ENCODE measurements at regions not wholly inside any gene's neighbourhood (a gene's known extent, or its start where the extent isn't known, plus 50 kb on each side); places are given as distances from the start of the nearest gene placed in this dataset.

DNA sequence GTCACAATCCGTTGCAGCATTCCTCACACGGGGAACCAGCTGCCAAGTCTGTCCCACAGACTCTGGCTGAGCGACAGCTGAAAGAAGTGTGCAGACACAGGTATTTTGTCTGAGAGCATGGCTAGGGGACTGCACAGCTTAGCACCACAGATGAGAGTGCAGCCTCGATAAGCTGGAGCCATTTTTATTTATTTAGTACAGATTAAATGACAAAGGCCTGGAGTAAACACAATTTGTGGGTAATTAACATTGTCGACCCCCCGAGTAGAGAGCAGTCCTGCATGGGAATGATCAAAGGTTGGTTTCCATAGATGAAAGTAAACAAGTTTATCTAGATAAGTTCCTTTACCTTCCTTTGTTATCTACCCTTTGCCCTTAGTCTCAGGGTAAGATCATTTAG lies 836.2 kb downstream of the DACH1 start:
- no peaks in the 10 kb centered on the region for H3K36me3 ChIP-seq (ENCODE audit: insufficient read depth, low read length)
- no peaks in the 10 kb centered on the region for H3K79me2 ChIP-seq (ENCODE audit: low read length)
- H4K20me1 ChIP-seq (ENCODE audit: insufficient read depth, low read depth, low read length), result no peaks in the 10 kb centered on the region
- DNase-seq, result no peak
- H3K9ac ChIP-seq (ENCODE audit: low read length), result no peak overlapping the region
- H3K4me3 ChIP-seq (ENCODE audit: low read length), result no peak overlapping the region
- H2AFZ ChIP-seq (ENCODE audit: low read length), result no peak overlapping the region
- H3K9me2 ChIP-seq (replicated peaks; ENCODE audit: insufficient read depth, low read length), result no peaks in the 10 kb centered on the region
- H3K27me3 ChIP-seq (ENCODE audit: low read length), result no peaks in the 10 kb centered on the region
- peaks cover 21% of the 10 kb centered on the region for H3K9me3 ChIP-seq (ENCODE audit: low read length)
- H3K4me1 ChIP-seq (ENCODE audit: low read length), result no peaks in the 10 kb centered on the region
- H3K27ac ChIP-seq (ENCODE audit: low read length), result no peak overlapping the region
- no peak overlapping the region for H3K4me2 ChIP-seq (ENCODE audit: low read depth, low read length, poor library complexity, severe bottlenecking)

DNA sequence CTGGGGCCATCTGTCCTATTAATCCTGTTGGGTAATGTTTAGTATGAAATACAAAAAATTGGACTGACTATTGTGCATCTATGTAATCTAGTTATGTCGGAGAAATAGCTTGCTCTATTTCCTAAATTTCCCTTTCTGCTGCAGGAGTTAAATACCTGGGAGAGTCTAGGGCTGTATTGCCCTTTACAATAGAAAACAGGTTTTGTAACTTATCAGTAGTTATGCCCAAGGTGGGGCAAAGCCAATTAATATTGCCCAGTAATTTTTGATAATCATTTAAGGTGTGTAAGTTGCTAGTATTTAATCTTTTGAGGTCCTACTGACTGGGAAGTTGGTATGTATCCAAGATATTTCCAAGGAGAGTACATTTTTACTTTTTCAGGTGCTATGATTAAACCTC lies 838.1 kb downstream of the DACH1 start:
- Histone ChIP-seq H2AFZ (ENCODE audit: low read length) (no peak overlapping the region), H3K4me1 (ENCODE audit: low read length) (no peaks in the 10 kb centered on the region), H3K27me3 (ENCODE audit: low read length) (no peaks in the 10 kb centered on the region), H4K20me1 (ENCODE audit: insufficient read depth, low read depth, low read length) (no peaks in the 10 kb centered on the region), H3K79me2 (ENCODE audit: low read length) (no peaks in the 10 kb centered on the region), H3K9me3 (ENCODE audit: low read length) (peaks cover 17% of the 10 kb centered on the region), H3K36me3 (ENCODE audit: insufficient read depth, low read length) (no peaks in the 10 kb centered on the region), H3K27ac (ENCODE audit: low read length) (no peak overlapping the region), H3K9ac (ENCODE audit: low read length) (no peak overlapping the region), H3K4me2 (ENCODE audit: low read depth, low read length, poor library complexity, severe bottlenecking) (no peak overlapping the region), H3K9me2 (replicated peaks; ENCODE audit: insufficient read depth, low read length) (no peaks in the 10 kb centered on the region), H3K4me3 (ENCODE audit: low read length) (no peak overlapping the region)
- DNase-seq, result no peak

DNA sequence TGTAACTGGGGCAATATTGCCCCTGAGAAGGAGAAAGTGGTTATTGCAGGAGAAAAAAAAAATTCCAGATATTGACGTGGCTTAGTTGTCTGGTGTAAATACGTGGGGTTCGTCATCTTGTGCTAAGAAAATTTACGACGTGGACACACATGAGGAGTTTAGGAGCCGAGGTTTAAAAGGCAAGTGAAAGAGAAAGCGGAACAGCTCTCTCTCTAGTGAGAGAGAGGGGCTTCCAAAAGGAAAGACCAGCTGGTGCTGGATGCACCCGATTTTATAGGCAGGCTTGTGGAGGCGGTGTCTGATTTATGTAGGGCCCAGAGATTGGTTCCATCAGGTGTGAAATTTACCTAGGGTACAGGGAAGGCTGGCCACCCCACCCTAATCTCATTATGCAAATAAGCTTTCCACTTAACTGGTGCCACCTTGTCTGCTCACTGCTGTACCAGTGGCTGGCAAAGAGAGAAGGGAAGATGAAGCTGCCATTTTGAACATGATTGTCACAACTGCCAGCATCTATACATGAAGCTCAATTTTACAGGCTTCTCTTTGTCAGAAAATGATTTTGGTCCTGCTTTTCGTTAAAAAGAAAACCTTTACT lies 845.1 kb downstream of the DACH1 start:
- Histone ChIP-seq H3K9me3 (ENCODE audit: low read length) (peaks cover 6% of the 10 kb centered on the region; the same call in 1 of the 2 replicates), H3K4me1 (ENCODE audit: low read length) (no peaks in the 10 kb centered on the region), H3K27me3 (ENCODE audit: low read length) (no peaks in the 10 kb centered on the region), H3K4me3 (ENCODE audit: low read length) (no peak overlapping the region), H3K4me2 (ENCODE audit: low read depth, low read length, poor library complexity, severe bottlenecking) (no peak overlapping the region), H4K20me1 (ENCODE audit: insufficient read depth, low read depth, low read length) (no peaks in the 10 kb centered on the region), H3K79me2 (ENCODE audit: low read length) (no peaks in the 10 kb centered on the region), H3K9ac (ENCODE audit: low read length) (no peak overlapping the region), H3K9me2 (replicated peaks; ENCODE audit: insufficient read depth, low read length) (no peaks in the 10 kb centered on the region), H3K27ac (ENCODE audit: low read length) (no peak overlapping the region), H3K36me3 (ENCODE audit: insufficient read depth, low read length) (no peaks in the 10 kb centered on the region), H2AFZ (ENCODE audit: low read length) (no peak overlapping the region)
- DNase-seq, result no peak

DNA sequence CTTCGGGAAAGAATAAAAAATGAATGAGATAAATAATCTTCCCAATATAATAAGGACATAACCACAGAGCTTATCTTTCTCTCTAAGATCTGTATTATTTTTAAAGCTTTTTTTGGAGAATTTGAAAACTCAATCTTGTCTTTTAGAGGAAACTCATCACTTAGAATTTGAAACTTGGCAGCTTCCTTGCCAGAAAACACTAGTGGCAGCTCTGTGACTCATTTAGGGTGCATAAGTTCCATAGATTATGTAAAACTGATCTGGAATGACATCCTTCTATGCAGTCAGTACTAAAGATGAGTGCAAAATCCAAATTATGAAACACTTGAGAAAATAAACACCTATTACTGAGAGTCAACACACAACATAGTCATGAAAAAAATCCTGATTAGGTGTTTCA lies 848.0 kb downstream of the DACH1 start:
- Histone ChIP-seq H3K36me3 (ENCODE audit: insufficient read depth, low read length) (no peaks in the 10 kb centered on the region), H3K4me1 (ENCODE audit: low read length) (no peaks in the 10 kb centered on the region), H3K9me3 (ENCODE audit: low read length) (no peaks in the 10 kb centered on the region; the same call in 1 of the 2 replicates), H3K9me2 (replicated peaks; ENCODE audit: insufficient read depth, low read length) (no peaks in the 10 kb centered on the region), H3K27ac (ENCODE audit: low read length) (no peak overlapping the region), H3K9ac (ENCODE audit: low read length) (no peak overlapping the region), H3K79me2 (ENCODE audit: low read length) (no peaks in the 10 kb centered on the region), H3K4me3 (ENCODE audit: low read length) (no peak overlapping the region), H3K4me2 (ENCODE audit: low read depth, low read length, poor library complexity, severe bottlenecking) (no peak overlapping the region), H4K20me1 (ENCODE audit: insufficient read depth, low read depth, low read length) (no peaks in the 10 kb centered on the region), H2AFZ (ENCODE audit: low read length) (no peak overlapping the region), H3K27me3 (ENCODE audit: low read length) (no peaks in the 10 kb centered on the region)
- no peak for DNase-seq

GRCh38 chr13:71018544-71018943 lies 848.5 kb downstream of the DACH1 start:
- H3K27ac ChIP-seq (ENCODE audit: low read length), result no peak overlapping the region
- no peaks in the 10 kb centered on the region for H3K36me3 ChIP-seq (ENCODE audit: insufficient read depth, low read length)
- no peak overlapping the region for H3K9ac ChIP-seq (ENCODE audit: low read length)
- no peak overlapping the region for H3K4me3 ChIP-seq (ENCODE audit: low read length)
- no peaks in the 10 kb centered on the region for H3K4me1 ChIP-seq (ENCODE audit: low read length)
- no peaks in the 10 kb centered on the region for H3K79me2 ChIP-seq (ENCODE audit: low read length)
- no peaks in the 10 kb centered on the region; the same call in 1 of the 2 replicates for H3K9me3 ChIP-seq (ENCODE audit: low read length)
- H2AFZ ChIP-seq (ENCODE audit: low read length), result no peak overlapping the region
- no peak overlapping the region for H3K4me2 ChIP-seq (ENCODE audit: low read depth, low read length, poor library complexity, severe bottlenecking)
- H3K9me2 ChIP-seq (replicated peaks; ENCODE audit: insufficient read depth, low read length), result no peaks in the 10 kb centered on the region
- H4K20me1 ChIP-seq (ENCODE audit: insufficient read depth, low read depth, low read length), result no peaks in the 10 kb centered on the region
- no peaks in the 10 kb centered on the region for H3K27me3 ChIP-seq (ENCODE audit: low read length)
- no peak for DNase-seq

GRCh38 chr13:71017607-71018006 lies 849.4 kb downstream of the DACH1 start:
- Histone ChIP-seq H3K9me3 (ENCODE audit: low read length) (no peaks in the 10 kb centered on the region), H3K36me3 (ENCODE audit: insufficient read depth, low read length) (no peaks in the 10 kb centered on the region), H3K4me3 (ENCODE audit: low read length) (no peak overlapping the region), H3K9ac (ENCODE audit: low read length) (no peak overlapping the region), H3K4me1 (ENCODE audit: low read length) (no peaks in the 10 kb centered on the region), H4K20me1 (ENCODE audit: insufficient read depth, low read depth, low read length) (no peaks in the 10 kb centered on the region), H3K27me3 (ENCODE audit: low read length) (no peaks in the 10 kb centered on the region), H3K79me2 (ENCODE audit: low read length) (no peaks in the 10 kb centered on the region), H3K27ac (ENCODE audit: low read length) (no peak overlapping the region), H3K9me2 (replicated peaks; ENCODE audit: insufficient read depth, low read length) (no peaks in the 10 kb centered on the region), H2AFZ (ENCODE audit: low read length) (no peak overlapping the region), H3K4me2 (ENCODE audit: low read depth, low read length, poor library complexity, severe bottlenecking) (no peak overlapping the region)
- no peak for DNase-seq

GRCh38 chr13:71015516-71015915 lies 851.5 kb downstream of the DACH1 start:
- Histone ChIP-seq H3K4me3 (ENCODE audit: low read length) (no peak overlapping the region), H3K9me2 (replicated peaks; ENCODE audit: insufficient read depth, low read length) (no peaks in the 10 kb centered on the region), H3K79me2 (ENCODE audit: low read length) (no peaks in the 10 kb centered on the region), H3K27ac (ENCODE audit: low read length) (no peak overlapping the region), H3K4me2 (ENCODE audit: low read depth, low read length, poor library complexity, severe bottlenecking) (no peak overlapping the region), H4K20me1 (ENCODE audit: insufficient read depth, low read depth, low read length) (no peaks in the 10 kb centered on the region), H3K36me3 (ENCODE audit: insufficient read depth, low read length) (no peaks in the 10 kb centered on the region), H3K4me1 (ENCODE audit: low read length) (no peaks in the 10 kb centered on the region), H2AFZ (ENCODE audit: low read length) (no peak overlapping the region), H3K9ac (ENCODE audit: low read length) (no peak overlapping the region), H3K9me3 (ENCODE audit: low read length) (no peaks in the 10 kb centered on the region), H3K27me3 (ENCODE audit: low read length) (no peaks in the 10 kb centered on the region)
- DNase-seq, result no peak

DNA sequence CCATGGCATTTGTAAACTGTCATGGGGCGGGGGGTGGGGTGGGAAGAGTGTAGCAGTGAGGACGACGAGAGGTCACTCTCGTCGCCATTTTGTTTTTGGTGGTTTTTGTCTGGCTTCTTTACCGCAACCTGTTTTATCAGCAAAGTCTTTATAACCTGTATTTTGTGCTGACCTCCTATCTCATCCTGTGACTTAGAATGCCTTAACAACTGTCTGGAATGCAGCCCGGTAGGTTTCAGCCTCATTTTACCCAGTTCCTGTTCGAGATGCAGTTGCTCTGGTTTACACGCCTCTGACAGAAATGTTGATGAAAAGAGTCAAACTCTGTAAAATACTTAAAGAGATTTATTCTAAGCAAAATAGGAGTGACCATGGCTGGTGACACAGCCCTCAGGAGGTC lies 852.0 kb downstream of the DACH1 start:
- no peak overlapping the region for H3K4me2 ChIP-seq (ENCODE audit: low read depth, low read length, poor library complexity, severe bottlenecking)
- no peak overlapping the region for H3K27ac ChIP-seq (ENCODE audit: low read length)
- no peaks in the 10 kb centered on the region for H3K27me3 ChIP-seq (ENCODE audit: low read length)
- H3K9me3 ChIP-seq (ENCODE audit: low read length), result no peaks in the 10 kb centered on the region
- H3K9me2 ChIP-seq (replicated peaks; ENCODE audit: insufficient read depth, low read length), result no peaks in the 10 kb centered on the region
- no peak overlapping the region for H3K9ac ChIP-seq (ENCODE audit: low read length)
- H2AFZ ChIP-seq (ENCODE audit: low read length), result 0 out of 2 replicates have a peak overlapping the region, but pooled peaks have one; percentile 21
- no peaks in the 10 kb centered on the region for H4K20me1 ChIP-seq (ENCODE audit: insufficient read depth, low read depth, low read length)
- H3K4me3 ChIP-seq (ENCODE audit: low read length), result 0 out of 2 replicates have a peak overlapping the region, but pooled peaks have one; percentile 27
- no peaks in the 10 kb centered on the region for H3K79me2 ChIP-seq (ENCODE audit: low read length)
- no peaks in the 10 kb centered on the region for H3K36me3 ChIP-seq (ENCODE audit: insufficient read depth, low read length)
- H3K4me1 ChIP-seq (ENCODE audit: low read length), result no peaks in the 10 kb centered on the region
- DNase-seq, result no peak

Measured in Karpas-422 (cell line).